HepG2 (cell line): ENCODE measurements at regions not wholly inside any gene's neighbourhood (a gene's known extent, or its start where the extent isn't known, plus 50 kb on each side); places are given as distances from the start of the nearest gene placed in this dataset.

Experiments
- NFIC ChIP-seq: IDR thresholded peaks from 2 replicates; pipeline ENCODE4 v1.6.1; 2012; ENCODE audit warnings: mild to moderate bottlenecking, low read length, inconsistent platforms
- PAWR ChIP-seq: sonication (generic); formaldehyde crosslinking; IDR thresholded peaks from 2 replicates; pipeline ENCODE4 v1.4.0; 2020; ENCODE audit warnings: missing genetic modification reagents, mild to moderate bottlenecking, borderline replicate concordance
- TOPORS ChIP-seq: sonication (generic); formaldehyde crosslinking; IDR thresholded peaks from 2 replicates; pipeline ENCODE4 v1.8.0; 2023; ENCODE audit warnings: mild to moderate bottlenecking, missing genetic modification reagents
- YY1 ChIP-seq: IDR thresholded peaks from 2 replicates; pipeline ENCODE4 v1.6.1; 2011; ENCODE audit warnings: low read length, low read depth, moderate library complexity, mild to moderate bottlenecking; ENCODE audit not compliant: insufficient read depth, insufficient replicate concordance

GRCh38 chrX:3520458-3520857 is 174.0 kb upstream of the MXRA5 start:
- TF ChIP-seq NFIC, result no peak
- TF ChIP-seq PAWR (CRISPR knock-in tag), result no peak
- no peak for TF ChIP-seq YY1
- TF ChIP-seq TOPORS (CRISPR knock-in tag), result no peak
